ENCODE measurements at regions not wholly inside any gene's neighbourhood (a gene's known extent, or its start where the extent isn't known, plus 50 kb on each side); places are given as distances from the start of the nearest gene placed in this dataset.

- no peak for DNase-seq (ENCODE audit: low read depth, low spot score)
Measured at GRCh38 chr13:110773480-110773879, 60.0 kb downstream of the ING1 start.

GRCh38 chr13:110774051-110774450, 60.6 kb downstream of the ING1 start:
- DNase-seq (ENCODE audit: low read depth, low spot score) = no peak

GRCh38 chr13:110774490-110774889, 61.0 kb downstream of the ING1 start:
- no peak for DNase-seq (ENCODE audit: low read depth, low spot score)

- no peak for DNase-seq (ENCODE audit: low read depth, low spot score)
Measured at GRCh38 chr13:110775576-110775975, 62.1 kb downstream of the ING1 start.

GRCh38 chr13:110777251-110777820, 63.8 kb downstream of the ING1 start:
- DNase-seq (ENCODE audit: low read depth, low spot score) = no peak

- DNase-seq (ENCODE audit: low read depth, low spot score) = no peak
Measured at GRCh38 chr13:110779022-110779421, 65.5 kb downstream of the ING1 start.

GRCh38 chr13:110780422-110780821, 66.9 kb downstream of the ING1 start:
- DNase-seq (ENCODE audit: low read depth, low spot score) = no peak

GRCh38 chr13:110782185-110782584, 68.7 kb downstream of the ING1 start:
- no peak for DNase-seq (ENCODE audit: low read depth, low spot score)

GRCh38 chr13:110784704-110785103, 71.2 kb downstream of the ING1 start:
- no peak for DNase-seq (ENCODE audit: low read depth, low spot score)

- DNase-seq (ENCODE audit: low read depth, low spot score) = no peak
Measured at GRCh38 chr13:110788778-110789177, 75.3 kb downstream of the ING1 start.

GRCh38 chr13:110789871-110790270, 76.4 kb downstream of the ING1 start:
- no peak for DNase-seq (ENCODE audit: low read depth, low spot score)

GRCh38 chr13:110790371-110790770, 76.9 kb downstream of the ING1 start:
- DNase-seq (ENCODE audit: low read depth, low spot score) = no peak

GRCh38 chr13:110794209-110794608, 80.7 kb downstream of the ING1 start:
- no peak for DNase-seq (ENCODE audit: low read depth, low spot score)

- no peak for DNase-seq (ENCODE audit: low read depth, low spot score)
Measured at GRCh38 chr13:110797230-110797877, 83.9 kb downstream of the ING1 start.

- DNase-seq (ENCODE audit: low read depth, low spot score) = no peak
Measured at GRCh38 chr13:110798081-110798994, 84.8 kb downstream of the ING1 start.

GRCh38 chr13:110799246-110800236, 86.0 kb downstream of the ING1 start:
- DNase-seq (ENCODE audit: low read depth, low spot score) = no peak

- DNase-seq (ENCODE audit: low read depth, low spot score) = no peak
Measured at GRCh38 chr13:110801044-110801443, 87.5 kb downstream of the ING1 start.

- DNase-seq (ENCODE audit: low read depth, low spot score) = no peak
Measured at GRCh38 chr13:110802260-110802659, 88.8 kb downstream of the ING1 start.

- DNase-seq (ENCODE audit: low read depth, low spot score) = no peak
Measured at GRCh38 chr13:110806636-110807035, 93.1 kb downstream of the ING1 start.

- no peak for DNase-seq (ENCODE audit: low read depth, low spot score)
Measured at GRCh38 chr13:110807546-110807945, 94.0 kb downstream of the ING1 start.

- no peak for DNase-seq (ENCODE audit: low read depth, low spot score)
Measured at GRCh38 chr13:110808138-110808537, 94.6 kb downstream of the ING1 start.
